ENCODE measurements at regions not wholly inside any gene's neighbourhood (a gene's known extent, or its start where the extent isn't known, plus 50 kb on each side); places are given as distances from the start of the nearest gene placed in this dataset.

GRCh38 chr2:58448845-58449244 lies 207.7 kb upstream of the FANCL start:
- TF ChIP-seq POLR2A (IDR thresholded peaks at IDR 0.05) (no peak), POLR2AphosphoS5 (IDR thresholded peaks at IDR 0.05) (no peak), CTCF (IDR thresholded peaks at IDR 0.05) (no peak)
- DNase-seq (ENCODE audit: low spot score in 2 of 2), result no peak
- Histone ChIP-seq H3K4me3 (no peak overlapping the region), H3K27me3 (no peaks in the 10 kb centered on the region), H3K9me3 (no peaks in the 10 kb centered on the region), H3K4me1 (no peaks in the 10 kb centered on the region), H3K36me3 (no peaks in the 10 kb centered on the region), H3K27ac (no peak overlapping the region)
- intact Hi-C loops (cut with DNase I; ENCODE audit: low total_unique reads), result no loop called here

- no peak for DNase-seq (ENCODE audit: low spot score in 2 of 2)
- TF ChIP-seq POLR2A (IDR thresholded peaks at IDR 0.05), result no peak
- TF ChIP-seq CTCF (IDR thresholded peaks at IDR 0.05), result peak in 1 of 3 donors; percentile 23
- Histone ChIP-seq H3K4me1 (no peaks in the 10 kb centered on the region), H3K27me3 (no peaks in the 10 kb centered on the region), H3K4me3 (no peak overlapping the region), H3K9me3 (no peaks in the 10 kb centered on the region), H3K27ac (no peak overlapping the region), H3K36me3 (no peaks in the 10 kb centered on the region)
- intact Hi-C loops (cut with DNase I; ENCODE audit: low total_unique reads), result no loop called here
Observed at GRCh38 chr2:58448065-58448507, 207.0 kb upstream of the FANCL start.

DNA sequence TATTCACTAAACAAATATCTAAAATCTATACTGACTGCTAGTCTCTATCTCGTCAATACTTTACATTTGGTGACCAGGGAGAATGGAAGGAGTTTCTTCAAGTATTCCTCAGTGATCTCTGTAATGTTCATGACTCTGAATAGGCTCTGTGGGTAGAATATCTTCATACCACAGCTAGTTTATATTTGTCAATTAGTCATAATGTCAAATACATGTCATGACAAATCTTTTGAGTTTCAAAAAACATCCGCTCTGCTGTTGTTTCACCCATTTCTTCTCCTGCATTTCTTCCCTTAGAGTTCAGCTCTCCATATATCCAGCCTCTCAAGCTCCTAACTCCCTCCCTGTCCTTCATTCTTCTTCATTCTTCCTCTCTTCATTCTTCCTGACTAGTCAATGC lies 206.5 kb upstream of the FANCL start:
- DNase-seq (ENCODE audit: low spot score in 2 of 2), result no peak
- H3K9me3 ChIP-seq, result no peaks in the 10 kb centered on the region
- H3K27me3 ChIP-seq, result no peaks in the 10 kb centered on the region
- no peak overlapping the region for H3K4me3 ChIP-seq
- H3K4me1 ChIP-seq, result no peaks in the 10 kb centered on the region
- intact Hi-C loops (cut with DNase I; ENCODE audit: low total_unique reads), result no loop called here
- no peak overlapping the region for H3K27ac ChIP-seq
- no peaks in the 10 kb centered on the region for H3K36me3 ChIP-seq
- no peak for TF ChIP-seq POLR2A (IDR thresholded peaks at IDR 0.05)
- no peak for TF ChIP-seq POLR2AphosphoS5 (IDR thresholded peaks at IDR 0.05)
- TF ChIP-seq CTCF (IDR thresholded peaks at IDR 0.05), result no peak

GRCh38 chr2:58441643-58442042 lies 200.5 kb upstream of the FANCL start:
- H3K9me3 ChIP-seq, result no peaks in the 10 kb centered on the region
- intact Hi-C loops (cut with DNase I; ENCODE audit: low total_unique reads), result no loop called here

GRCh38 chr2:58436872-58437271 lies 195.7 kb upstream of the FANCL start:
- Histone ChIP-seq H3K27me3 (no peaks in the 10 kb centered on the region), H3K27ac (no peak overlapping the region), H3K9me3 (no peaks in the 10 kb centered on the region), H3K4me3 (no peak overlapping the region), H3K4me1 (no peaks in the 10 kb centered on the region), H3K36me3 (no peaks in the 10 kb centered on the region)
- intact Hi-C loops (cut with DNase I; ENCODE audit: low total_unique reads), result no loop called here
- DNase-seq (ENCODE audit: low spot score in 2 of 2), result no peak
- TF ChIP-seq POLR2A (IDR thresholded peaks at IDR 0.05) (no peak), CTCF (IDR thresholded peaks at IDR 0.05) (no peak), POLR2AphosphoS5 (IDR thresholded peaks at IDR 0.05) (no peak)

More at GRCh38 chr2:58441643-58442042, 200.5 kb upstream of the FANCL start:
- Histone ChIP-seq H3K36me3 (no peaks in the 10 kb centered on the region), H3K4me3 (no peak overlapping the region), H3K4me1 (no peaks in the 10 kb centered on the region), H3K27ac (no peak overlapping the region), H3K27me3 (no peaks in the 10 kb centered on the region)
- DNase-seq (ENCODE audit: low spot score in 2 of 2), result no peak
- TF ChIP-seq CTCF (IDR thresholded peaks at IDR 0.05), result no peak
- no peak for TF ChIP-seq POLR2A (IDR thresholded peaks at IDR 0.05)
- no peak for TF ChIP-seq POLR2AphosphoS5 (IDR thresholded peaks at IDR 0.05)
